GM21390 (cell line): ENCODE measurements at regions not wholly inside any gene's neighbourhood (a gene's known extent, or its start where the extent isn't known, plus 50 kb on each side); places are given as distances from the start of the nearest gene placed in this dataset.

Experiments used
- ATAC-seq: cut with Tn5 transposase; IDR thresholded peaks from one replicate; pipeline ENCODE4 v1.9.1; 2021; ENCODE audit not compliant: unreplicated experiment

DNA sequence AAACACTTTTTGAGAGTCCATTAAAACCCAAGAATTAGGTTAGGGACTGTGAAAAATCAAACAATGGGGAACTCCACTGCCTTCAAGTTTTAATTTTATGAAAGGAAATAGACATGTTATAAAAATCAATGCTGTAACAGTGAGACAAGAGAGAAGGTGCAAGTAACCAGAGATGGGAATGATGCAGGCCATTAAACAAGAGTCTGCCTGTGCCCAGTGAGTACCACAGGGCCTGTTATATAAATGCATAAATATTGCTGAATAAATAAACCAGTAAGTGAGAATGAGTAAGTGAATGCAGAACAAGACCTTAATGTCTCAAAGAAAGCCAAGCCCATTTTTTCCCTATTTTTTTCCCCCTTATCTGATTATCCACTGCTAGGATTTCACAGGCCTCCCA lies 53.3 kb upstream of the BMP2K start:
- no peak for ATAC-seq
